AG10803 (cell line): ENCODE measurements at regions not wholly inside any gene's neighbourhood (a gene's known extent, or its start where the extent isn't known, plus 50 kb on each side); places are given as distances from the start of the nearest gene placed in this dataset.

ENCODE experiments used
- DNase-seq: peaks from one replicate; pipeline ENCODE4 v3.0.0; 2010; ENCODE audit warnings: low read depth
- H3K4me3 ChIP-seq: 2 replicates; pipeline ENCODE4 v1.5.1; 2011; ENCODE audit warnings: mild to moderate bottlenecking, low read length, control low read depth
- TF ChIP-seq, protein P1 (sequence below): conservative IDR thresholded peaks from 2 replicates; pipeline ENCODE4 v1.5.1; 2011; ENCODE audit warnings: mild to moderate bottlenecking, low read length, control low read depth, inconsistent platforms

DNA sequence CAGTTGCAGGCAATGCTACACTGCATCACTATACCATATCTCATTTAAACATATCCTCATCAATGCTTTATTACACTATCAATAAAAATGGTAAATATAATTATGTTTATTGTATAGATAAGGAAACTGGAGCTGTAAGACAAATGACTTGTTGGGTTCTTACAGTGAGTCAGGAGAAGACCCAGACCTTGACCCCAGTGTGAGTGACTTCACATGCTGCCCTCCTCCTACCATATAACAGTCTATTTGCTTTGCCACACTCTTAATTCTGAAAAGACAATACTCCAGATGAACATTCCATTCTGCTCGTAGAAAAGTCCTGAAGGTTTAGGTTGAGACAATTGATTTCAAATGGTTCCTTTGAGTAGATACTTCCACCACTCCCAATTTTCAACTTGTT is 550.5 kb downstream of the PLPP3 start:
- DNase-seq = no peak
- TF ChIP-seq, protein P1, sequence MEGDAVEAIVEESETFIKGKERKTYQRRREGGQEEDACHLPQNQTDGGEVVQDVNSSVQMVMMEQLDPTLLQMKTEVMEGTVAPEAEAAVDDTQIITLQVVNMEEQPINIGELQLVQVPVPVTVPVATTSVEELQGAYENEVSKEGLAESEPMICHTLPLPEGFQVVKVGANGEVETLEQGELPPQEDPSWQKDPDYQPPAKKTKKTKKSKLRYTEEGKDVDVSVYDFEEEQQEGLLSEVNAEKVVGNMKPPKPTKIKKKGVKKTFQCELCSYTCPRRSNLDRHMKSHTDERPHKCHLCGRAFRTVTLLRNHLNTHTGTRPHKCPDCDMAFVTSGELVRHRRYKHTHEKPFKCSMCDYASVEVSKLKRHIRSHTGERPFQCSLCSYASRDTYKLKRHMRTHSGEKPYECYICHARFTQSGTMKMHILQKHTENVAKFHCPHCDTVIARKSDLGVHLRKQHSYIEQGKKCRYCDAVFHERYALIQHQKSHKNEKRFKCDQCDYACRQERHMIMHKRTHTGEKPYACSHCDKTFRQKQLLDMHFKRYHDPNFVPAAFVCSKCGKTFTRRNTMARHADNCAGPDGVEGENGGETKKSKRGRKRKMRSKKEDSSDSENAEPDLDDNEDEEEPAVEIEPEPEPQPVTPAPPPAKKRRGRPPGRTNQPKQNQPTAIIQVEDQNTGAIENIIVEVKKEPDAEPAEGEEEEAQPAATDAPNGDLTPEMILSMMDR = no peak
- no peak overlapping the region for H3K4me3 ChIP-seq

DNA sequence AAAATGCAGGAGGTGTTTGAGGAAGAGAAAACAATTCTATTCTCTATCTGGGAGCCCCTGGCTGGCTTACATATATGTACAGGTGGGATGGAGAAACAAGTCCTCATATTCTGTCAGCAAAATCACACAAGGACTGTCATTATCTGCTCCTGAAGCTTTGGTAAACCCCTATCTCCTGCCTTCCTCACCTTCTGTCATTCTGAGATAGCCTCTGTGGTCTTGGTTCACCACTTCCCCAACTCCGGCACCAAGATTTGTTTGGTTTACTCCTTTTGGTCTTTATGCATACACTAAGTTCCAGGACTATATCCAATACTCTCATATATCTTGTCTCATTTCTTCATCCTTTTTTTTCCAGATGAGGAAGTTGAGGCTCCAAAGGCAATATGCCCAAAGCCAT is 551.1 kb downstream of the PLPP3 start:
- TF ChIP-seq, protein P1 = no peak
- H3K4me3 ChIP-seq = no peak overlapping the region
- DNase-seq = no peak

DNA sequence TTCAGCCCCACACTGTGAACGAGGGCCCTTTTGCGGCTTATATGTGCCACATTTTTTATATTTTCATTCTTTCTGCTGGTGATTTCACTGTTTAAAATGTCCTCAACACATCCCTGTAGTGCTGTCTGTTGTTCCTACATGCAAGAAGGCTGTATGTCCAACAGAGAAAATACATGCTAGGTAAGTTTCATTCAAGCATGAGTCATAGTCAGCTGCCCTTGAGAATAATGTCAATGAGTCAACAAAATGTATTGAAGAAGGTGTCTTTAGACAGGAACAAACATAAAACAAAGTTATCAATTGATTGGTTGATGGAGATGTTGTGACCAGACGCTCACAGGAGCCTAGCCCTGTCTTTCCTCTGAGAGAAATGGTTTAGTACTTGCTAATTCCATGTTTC is 553.4 kb downstream of the PLPP3 start:
- TF ChIP-seq, protein P1 = no peak
- DNase-seq = no peak
- H3K4me3 ChIP-seq = no peak overlapping the region

DNA sequence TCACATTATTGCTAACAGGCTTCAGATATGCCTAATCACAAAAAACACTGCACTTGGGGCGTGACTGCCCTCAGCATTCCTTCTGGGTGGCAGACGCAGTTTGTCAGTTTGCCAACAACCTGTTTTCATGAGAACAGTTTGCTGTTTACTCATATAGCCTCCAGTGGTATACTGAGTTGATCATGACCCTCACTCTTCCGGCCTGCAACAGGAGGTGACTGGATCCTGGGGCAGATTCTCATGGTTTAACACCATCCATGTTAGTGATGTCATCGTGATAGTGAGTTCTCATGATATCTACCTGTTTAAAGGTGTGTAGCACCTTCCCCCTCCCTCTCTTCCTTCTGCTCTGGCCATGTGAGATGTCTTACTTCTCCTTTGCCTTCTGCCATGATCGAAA is 555.2 kb downstream of the PLPP3 start:
- TF ChIP-seq, protein P1 = no peak
- no peak overlapping the region for H3K4me3 ChIP-seq
- no peak for DNase-seq

DNA sequence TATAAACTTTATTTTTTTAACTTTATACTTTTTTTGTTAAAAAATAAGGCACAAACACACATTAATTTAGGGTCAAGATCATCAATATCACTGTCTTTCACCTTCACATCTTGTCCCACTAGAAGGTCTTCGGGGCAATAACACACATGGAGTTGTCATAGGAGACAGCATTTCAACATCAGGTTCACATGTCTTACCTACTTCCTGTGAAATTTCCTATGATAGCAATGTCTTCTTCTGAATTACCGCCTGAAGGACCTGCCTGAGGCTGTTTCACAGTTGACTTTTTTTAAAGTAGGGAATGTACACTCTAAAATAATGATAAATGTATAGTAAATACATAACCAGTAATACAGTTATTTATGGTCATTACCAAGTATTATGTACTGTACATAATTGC is 559.4 kb downstream of the PLPP3 start:
- TF ChIP-seq, protein P1 = no peak
- no peak for DNase-seq
- no peak overlapping the region for H3K4me3 ChIP-seq

DNA sequence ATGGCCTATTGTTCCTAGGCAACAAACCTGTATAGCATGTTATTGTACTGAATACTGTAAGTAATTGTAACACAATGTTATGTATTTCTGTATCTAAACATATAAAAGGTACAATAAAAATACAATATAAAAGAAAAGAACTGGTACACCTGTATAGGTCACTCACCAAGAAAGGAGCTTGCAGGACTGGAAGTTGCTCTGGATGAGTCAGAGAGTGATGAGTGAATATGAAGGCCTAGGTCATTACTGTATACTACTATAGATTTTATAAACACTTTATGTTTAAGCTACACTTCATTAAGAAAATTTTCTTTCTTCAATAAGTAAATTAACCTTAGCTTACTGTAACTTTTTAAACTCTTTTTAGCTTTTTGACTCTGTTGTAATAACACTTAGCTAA is 559.9 kb downstream of the PLPP3 start:
- TF ChIP-seq, protein P1 = no peak
- no peak for DNase-seq
- H3K4me3 ChIP-seq = no peak overlapping the region

DNA sequence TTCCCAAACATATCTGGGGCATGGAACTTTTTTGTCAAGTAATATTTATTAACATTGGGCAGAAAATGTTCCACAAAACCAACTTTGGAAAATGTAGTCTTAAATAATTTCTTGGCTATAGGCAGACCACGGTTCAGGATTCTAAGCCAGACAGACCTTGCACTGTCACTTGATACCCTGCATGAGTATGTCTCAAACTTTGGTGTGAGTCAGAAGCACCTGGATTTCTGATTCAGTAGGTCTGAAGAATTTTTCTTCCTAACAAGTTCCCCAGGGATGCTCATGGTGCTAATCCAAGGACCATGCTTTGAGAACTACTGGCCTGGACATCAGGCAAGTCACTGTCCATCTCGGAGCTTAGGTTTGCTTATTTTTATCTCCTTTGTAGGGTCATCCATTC is 562.0 kb downstream of the PLPP3 start:
- TF ChIP-seq, protein P1 = no peak
- no peak for DNase-seq
- no peak overlapping the region for H3K4me3 ChIP-seq
